HG02981 (cell line): ENCODE measurements at regions not wholly inside any gene's neighbourhood (a gene's known extent, or its start where the extent isn't known, plus 50 kb on each side); places are given as distances from the start of the nearest gene placed in this dataset.

Source experiments
- ATAC-seq: cut with Tn5 transposase; IDR thresholded peaks from one replicate; pipeline ENCODE4 v1.9.1; 2021; ENCODE audit warnings: mild to moderate bottlenecking, moderate library complexity; ENCODE audit not compliant: unreplicated experiment

DNA sequence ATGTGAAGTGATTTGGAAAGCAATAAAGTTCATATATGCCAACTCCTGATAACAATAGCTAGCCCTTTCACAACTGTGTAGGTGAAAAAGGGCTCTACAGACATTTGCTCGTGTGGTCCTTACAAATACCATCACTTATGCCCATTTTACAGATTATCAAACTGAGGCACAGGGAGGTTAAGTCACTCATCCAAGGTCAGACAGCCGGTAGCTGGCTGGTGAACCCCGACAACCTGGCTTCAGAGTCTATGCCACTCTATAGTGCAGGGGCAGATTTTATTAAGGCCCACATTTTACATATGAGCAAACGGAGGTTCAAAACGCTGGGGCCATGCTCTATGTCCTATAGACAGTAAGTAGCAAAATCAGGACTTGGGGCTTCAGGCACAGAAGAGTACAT, 280.5 kb downstream of the RRAGC start:
- ATAC-seq = no peak

- no peak for ATAC-seq
Observed at GRCh38 chr1:38578271-38578951, 281.2 kb downstream of the RRAGC start.

DNA sequence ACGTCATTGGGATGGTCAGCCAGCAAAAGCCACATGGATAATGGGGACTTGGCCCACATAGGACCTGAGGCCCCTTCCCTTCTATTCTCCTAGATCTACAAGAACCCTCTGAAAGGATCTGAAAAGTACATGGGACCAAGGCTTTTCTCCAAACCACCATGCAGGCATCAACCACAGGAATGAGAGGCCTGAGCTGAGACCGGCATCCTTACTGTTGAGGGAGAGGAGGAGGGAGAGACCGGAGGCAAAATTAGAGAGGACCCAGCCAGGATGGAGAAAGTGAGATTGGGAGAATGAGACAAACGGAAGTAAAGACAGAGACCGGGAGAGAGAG, 281.7 kb downstream of the RRAGC start:
- no peak for ATAC-seq

GRCh38 chr1:38577385-38577784, 282.2 kb downstream of the RRAGC start:
- no peak for ATAC-seq

DNA sequence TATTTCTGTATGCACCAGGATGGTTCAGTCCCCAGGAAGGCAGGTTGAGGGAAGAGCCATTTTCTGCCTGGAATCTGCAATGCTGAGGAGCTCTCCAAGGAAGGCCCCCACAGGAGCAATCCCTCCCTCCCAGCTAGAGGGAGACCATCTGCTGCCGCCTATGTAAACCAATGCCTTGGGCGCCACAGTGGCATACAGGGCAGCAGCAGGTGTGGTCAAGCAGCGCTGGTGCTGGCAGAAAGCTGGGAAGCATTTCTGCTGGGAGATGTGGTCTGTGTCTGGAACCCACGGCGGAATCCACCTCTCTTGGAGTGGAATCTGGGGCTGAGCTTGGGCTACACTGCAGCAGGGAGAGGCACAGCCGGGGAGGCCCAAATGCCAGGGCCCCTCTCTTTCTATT, 283.3 kb downstream of the RRAGC start:
- ATAC-seq = no peak

- ATAC-seq = no peak
Observed at GRCh38 chr1:38571726-38572125, 287.8 kb downstream of the RRAGC start.

- ATAC-seq = no peak
Observed at GRCh38 chr1:38570657-38570975, 289.0 kb downstream of the RRAGC start.

- no peak for ATAC-seq
Observed at GRCh38 chr1:38569932-38570656, 289.5 kb downstream of the RRAGC start.

DNA sequence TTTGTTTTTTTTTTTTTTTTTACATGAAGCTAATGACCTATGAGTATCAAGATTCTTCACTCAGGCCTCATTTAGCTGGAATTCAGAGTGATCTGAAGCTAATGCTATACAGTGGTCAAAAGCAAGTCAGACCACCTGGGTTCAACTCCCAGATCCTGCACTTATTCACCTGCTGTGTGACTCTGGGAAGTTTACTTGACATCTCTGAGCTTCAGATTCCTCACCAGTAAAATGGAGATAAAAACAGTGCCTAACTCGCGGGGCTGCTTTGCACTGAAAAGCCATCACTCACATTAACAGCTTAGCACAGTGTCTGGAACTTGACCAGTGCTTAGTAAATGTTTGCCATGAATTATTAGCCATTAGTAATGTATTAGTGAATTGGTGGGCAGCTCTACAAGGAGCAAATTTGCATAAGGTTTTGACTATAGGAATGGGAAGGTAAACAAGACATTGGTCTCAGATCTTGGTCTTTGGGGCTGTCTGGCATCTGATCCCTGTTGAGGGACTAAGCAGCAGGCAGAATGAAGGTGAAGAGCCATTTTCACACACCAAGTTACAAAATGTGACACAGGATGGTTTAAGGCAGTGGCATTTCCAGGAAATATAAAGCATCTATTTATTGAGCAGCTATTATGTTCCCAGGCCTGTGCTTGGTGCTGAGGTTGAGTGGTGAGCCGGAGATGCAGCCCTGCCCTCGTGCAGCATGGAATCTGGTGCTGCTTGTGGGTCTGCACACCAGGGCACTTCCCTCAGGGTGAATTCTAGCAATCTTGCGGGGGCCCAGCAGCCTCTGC, 291.3 kb downstream of the RRAGC start:
- no peak for ATAC-seq

- ATAC-seq = no peak
Observed at GRCh38 chr1:38567401-38567800, 292.2 kb downstream of the RRAGC start.

DNA sequence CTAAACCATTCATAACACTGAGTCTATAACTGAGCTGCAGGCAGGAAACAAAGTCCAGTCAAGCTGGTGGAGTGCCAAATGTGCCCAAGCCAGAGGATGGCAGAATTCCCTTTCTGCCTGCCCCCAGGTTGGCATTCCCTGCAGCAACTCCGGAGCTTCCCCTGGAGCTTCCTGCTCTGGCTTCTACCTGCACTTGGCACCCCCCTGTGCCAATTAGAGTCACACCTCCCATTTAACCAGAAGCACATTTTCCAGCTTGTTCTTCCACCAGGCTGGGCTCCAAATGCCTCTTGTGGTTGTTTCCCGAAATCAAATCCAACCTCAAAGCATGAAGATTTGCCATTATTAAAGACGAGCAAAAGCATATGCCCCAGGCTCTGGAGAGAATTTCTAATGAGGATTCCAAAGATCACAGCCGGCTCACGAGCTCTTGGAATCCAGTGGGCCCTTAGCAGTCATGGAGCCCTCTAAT, 294.5 kb downstream of the RRAGC start:
- no peak for ATAC-seq

DNA sequence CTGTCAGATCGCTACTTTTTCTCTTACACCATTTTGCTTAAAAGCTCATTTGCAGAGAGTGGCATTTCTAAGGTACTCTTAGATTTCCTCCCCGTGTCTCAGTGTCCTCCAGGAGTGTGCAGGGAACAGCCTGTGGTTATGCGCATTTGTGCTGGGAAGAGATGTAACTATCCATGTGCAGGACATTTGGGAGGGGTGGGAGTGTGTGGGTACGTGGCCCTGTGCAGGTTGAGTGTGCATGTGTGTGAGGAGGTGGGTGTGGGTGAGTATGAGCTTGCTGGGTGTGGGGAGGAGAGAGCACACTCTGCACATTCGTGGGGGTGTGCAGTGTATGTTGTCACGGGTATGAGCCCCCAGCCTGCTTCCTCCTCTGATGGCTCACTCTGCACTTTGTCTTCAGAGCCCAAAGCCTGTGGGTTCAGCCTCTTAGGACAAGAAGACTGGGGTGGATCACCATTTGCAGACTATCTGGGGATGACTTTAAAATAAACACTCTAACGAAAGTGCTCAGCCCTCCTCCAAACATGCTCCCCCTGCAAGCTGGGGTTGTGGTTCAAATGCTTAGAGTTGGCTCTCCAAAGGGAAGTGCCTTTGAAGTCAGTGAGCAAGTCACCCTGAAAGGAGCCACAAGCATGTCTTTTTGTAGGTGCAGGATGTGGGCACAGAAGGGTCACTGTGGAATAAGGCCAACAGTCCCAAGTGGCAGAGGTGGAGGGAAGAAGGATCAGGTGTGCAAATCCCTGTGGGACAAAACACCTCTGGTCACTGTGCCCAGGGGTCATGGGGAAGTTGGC, 295.4 kb downstream of the RRAGC start:
- no peak for ATAC-seq

- ATAC-seq = no peak
Observed at GRCh38 chr1:38561725-38562124, 297.8 kb downstream of the RRAGC start.

DNA sequence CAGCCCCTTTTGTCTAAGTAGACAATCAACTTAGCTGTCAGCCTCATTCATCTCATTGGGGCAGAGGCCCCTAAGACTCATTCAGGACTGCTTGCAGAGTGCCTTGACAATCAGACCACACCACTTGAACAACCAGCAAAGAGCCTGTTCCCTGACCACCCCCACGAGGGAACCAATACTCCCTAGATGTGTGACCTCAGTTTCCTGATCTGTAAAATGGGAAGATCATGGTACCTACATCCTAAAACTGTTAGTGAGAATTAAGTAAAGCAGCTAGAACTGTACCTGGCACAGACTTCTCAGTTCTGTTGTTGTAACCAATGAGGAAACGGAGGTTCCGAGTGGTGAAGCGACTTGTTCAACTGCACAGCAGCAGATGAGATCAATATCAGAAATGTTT, 298.5 kb downstream of the RRAGC start:
- ATAC-seq = no peak

DNA sequence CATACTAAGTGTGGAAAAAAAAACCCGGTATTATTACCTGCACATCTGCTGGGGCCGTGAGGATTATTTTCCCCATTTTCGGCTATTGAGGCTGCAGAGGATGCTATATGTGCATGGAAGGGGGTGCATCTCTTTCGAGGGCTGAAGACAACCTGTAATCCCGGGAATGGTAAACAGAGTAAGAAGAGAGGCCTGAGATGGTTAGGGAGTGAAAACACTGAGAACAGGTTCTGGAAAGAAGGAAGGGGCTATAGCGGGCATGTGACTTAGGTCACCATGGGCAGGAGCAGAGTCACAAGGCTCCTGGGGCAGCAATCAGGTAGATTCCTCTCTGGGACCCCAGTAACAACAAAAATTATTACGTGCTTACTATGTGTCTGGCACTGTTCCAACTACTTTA, 299.1 kb downstream of the RRAGC start:
- ATAC-seq = no peak

DNA sequence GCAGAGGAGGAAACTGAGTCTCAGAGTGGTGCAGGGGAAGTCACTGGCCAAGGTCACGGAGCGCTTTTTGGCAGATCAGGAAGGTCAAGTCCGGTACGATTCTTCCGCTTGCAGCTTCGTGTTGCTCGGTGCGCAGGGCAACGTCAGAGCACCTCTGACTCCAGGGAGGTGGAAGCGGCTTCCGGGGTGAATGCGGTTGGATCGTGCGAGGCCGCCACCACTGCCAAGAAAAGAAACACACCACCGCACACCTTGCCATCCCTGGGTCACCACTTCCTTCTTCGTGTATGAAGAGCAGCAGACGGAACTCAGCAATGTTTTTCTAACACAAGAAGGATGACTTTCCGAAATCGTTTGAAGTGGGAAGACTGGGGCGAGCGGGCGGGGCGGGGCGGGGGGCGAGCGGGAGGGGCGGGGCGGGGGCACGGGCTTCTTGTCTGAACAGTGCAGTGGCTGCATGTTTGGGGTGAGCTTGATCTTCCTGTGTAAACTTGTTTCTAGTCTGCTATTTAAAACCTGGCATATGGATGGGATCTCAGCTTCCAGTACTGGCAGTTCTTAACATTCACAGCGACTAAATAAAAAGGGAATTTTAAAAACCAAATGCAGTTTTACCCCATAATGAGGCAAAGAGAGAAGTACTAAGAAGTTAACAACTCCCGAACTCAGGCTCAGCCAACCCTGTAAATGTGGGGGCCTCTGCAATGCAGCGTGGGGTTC, 300.0 kb downstream of the RRAGC start:
- peak; percentile 59 for ATAC-seq

GRCh38 chr1:38558500-38559445, 300.8 kb downstream of the RRAGC start:
- peak; percentile 35 for ATAC-seq

- ATAC-seq = no peak
Observed at GRCh38 chr1:38558055-38558454, 301.5 kb downstream of the RRAGC start.

DNA sequence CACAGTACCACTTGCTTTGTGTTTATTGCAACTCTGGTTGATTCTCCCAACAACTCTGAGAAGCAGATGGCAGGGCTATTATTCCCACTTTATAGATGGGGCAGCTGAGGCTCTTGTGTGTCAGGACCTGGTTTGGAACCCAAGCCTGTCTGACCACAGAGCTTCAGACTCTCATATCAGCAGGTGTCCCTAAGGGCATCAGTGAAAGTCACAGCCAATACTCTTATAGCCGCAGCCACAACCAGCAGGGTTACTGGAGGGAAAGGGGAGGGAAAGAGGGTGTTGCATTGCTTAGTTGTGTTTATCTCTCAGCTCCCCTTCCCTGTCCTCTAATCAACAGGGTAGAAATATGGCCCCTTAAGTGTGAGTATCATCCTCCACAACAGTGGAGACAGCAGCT, 304.0 kb downstream of the RRAGC start:
- no peak for ATAC-seq
